Activated naive CD4-positive, alpha-beta T cell treated with anti-CD3 and anti-CD28 coated beads, Interleukin-2, amount 50 U/mL, for 24 hours (primary cell): ENCODE measurements at regions not wholly inside any gene's neighbourhood (a gene's known extent, or its start where the extent isn't known, plus 50 kb on each side); places are given as distances from the start of the nearest gene placed in this dataset.
"Not testable (repeated sequence)": the region's sequence is repeated elsewhere in the genome, so short reads cannot be mapped to it uniquely, and the experiment has no call there.

ENCODE experiments used
- H3K27ac Mint-ChIP-seq: one replicate; pipeline ENCODE4 v1.8.0; 2021; ENCODE audit warnings: mild to moderate bottlenecking, mixed read lengths
- H3K27me3 Mint-ChIP-seq: one replicate; pipeline ENCODE4 v1.8.0; 2021; ENCODE audit warnings: mixed read lengths
- H3K36me3 Mint-ChIP-seq: one replicate; pipeline ENCODE4 v1.8.0; 2021; ENCODE audit warnings: mixed read lengths
- H3K4me1 Mint-ChIP-seq: one replicate; pipeline ENCODE4 v1.8.0; 2021; ENCODE audit warnings: mixed read lengths
- H3K4me3 Mint-ChIP-seq: one replicate; pipeline ENCODE4 v1.8.0; 2021; ENCODE audit warnings: mild to moderate bottlenecking, mixed read lengths
- H3K9me3 Mint-ChIP-seq: one replicate; pipeline ENCODE4 v1.8.0; 2021; ENCODE audit warnings: mixed read lengths

DNA sequence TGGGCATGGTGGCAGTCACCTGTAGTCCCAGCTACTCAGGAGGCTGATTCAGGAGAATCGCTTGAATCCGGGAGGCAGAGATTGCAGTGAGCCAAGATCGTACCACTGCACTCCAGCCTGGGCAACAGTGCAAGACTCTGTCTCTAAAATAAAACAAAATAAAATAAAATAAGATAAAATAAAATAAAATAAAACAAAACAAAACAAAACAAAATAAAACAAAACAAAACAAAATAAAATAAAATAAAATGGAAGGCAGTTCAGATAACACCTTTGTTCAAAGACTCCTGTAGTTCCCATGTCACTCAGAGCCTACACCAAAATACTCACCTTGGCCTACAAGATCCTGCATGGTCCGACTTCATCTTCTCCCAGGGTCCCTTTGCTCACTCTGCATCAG is 61.3 kb downstream of the SYF2 start:
- H3K4me1 Mint-ChIP-seq, H3K4me3 Mint-ChIP-seq, H3K9me3 Mint-ChIP-seq, H3K27ac Mint-ChIP-seq, H3K36me3 Mint-ChIP-seq, H3K27me3 Mint-ChIP-seq: not testable (repeated sequence)

DNA sequence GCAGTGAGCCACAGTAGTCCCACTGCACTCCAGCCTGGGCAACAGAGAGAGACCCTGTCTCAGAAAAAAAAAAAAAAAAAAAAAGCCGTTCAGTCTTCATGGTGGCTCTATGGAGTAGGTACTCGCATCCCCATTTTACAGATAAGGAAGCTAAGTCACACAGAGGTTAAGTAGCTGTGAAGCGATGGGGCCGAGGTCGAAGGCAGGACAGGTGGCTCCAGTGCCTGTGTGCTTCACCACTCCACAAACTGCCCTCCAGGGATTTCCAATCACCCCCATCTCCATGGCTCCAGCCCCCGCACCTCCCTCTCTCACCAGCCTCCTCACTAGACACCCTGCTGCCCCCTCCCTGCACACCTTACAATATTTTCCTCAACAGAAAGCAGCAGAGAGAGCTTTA is 61.9 kb downstream of the SYF2 start:
- no peak overlapping the region for H3K27ac Mint-ChIP-seq
- no peaks in the 10 kb centered on the region for H3K27me3 Mint-ChIP-seq

DNA sequence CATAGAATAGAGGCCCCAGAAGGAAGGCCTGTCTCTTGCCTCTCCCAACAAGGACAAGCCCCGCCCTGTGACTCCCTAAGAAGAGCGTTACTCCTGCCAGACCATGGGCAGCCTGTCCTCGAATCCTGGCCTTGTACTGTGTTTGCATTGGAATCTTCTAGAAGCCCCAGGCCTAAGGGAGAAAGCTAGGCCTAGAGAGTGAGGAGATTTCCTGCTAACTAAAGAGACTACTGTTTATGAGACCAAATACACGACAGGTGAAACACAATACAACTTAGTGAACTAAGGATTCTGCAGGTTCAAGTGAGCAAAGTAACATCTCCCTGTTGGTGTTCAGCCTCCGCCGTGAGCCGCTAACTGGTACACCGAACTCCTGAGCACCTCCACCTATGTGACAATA is 62.7 kb downstream of the SYF2 start:
- H3K27ac Mint-ChIP-seq = no peak overlapping the region

More for the DNA sequence above, 61.9 kb downstream of the SYF2 start:
- no peaks in the 10 kb centered on the region for H3K9me3 Mint-ChIP-seq
- no peak overlapping the region for H3K4me3 Mint-ChIP-seq
- H3K36me3 Mint-ChIP-seq = no peaks in the 10 kb centered on the region
- peaks cover 3% of the 10 kb centered on the region for H3K4me1 Mint-ChIP-seq

DNA sequence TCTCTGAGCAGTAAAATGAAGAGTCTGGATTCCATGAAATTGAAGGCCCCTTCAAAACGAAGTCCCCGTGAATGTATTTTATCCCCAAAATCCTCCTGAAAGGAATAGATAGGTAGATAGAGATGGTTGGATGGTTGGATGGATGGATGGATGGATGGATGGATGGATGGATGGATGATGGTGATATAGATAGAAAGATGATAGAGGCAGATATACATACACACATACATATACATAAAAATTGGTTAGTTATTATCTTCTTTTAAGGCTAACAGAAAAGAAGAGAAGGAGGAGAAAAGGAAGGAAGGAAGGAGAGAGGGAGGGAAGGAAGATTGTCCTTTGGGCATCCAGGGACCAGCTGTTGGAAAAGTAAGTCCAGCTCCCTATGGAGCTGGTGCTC is 63.1 kb downstream of the SYF2 start:
- no peaks in the 10 kb centered on the region for H3K27me3 Mint-ChIP-seq
- peaks cover 3% of the 10 kb centered on the region for H3K4me1 Mint-ChIP-seq
- peaks cover 5% of the 10 kb centered on the region for H3K9me3 Mint-ChIP-seq
- no peaks in the 10 kb centered on the region for H3K36me3 Mint-ChIP-seq
- H3K27ac Mint-ChIP-seq = no peak overlapping the region
- no peak overlapping the region for H3K4me3 Mint-ChIP-seq

More for the DNA sequence above, 62.7 kb downstream of the SYF2 start:
- H3K36me3 Mint-ChIP-seq = no peaks in the 10 kb centered on the region
- H3K4me1 Mint-ChIP-seq = peaks cover 3% of the 10 kb centered on the region
- H3K9me3 Mint-ChIP-seq = peaks cover 4% of the 10 kb centered on the region
- no peaks in the 10 kb centered on the region for H3K27me3 Mint-ChIP-seq
- no peak overlapping the region for H3K4me3 Mint-ChIP-seq

DNA sequence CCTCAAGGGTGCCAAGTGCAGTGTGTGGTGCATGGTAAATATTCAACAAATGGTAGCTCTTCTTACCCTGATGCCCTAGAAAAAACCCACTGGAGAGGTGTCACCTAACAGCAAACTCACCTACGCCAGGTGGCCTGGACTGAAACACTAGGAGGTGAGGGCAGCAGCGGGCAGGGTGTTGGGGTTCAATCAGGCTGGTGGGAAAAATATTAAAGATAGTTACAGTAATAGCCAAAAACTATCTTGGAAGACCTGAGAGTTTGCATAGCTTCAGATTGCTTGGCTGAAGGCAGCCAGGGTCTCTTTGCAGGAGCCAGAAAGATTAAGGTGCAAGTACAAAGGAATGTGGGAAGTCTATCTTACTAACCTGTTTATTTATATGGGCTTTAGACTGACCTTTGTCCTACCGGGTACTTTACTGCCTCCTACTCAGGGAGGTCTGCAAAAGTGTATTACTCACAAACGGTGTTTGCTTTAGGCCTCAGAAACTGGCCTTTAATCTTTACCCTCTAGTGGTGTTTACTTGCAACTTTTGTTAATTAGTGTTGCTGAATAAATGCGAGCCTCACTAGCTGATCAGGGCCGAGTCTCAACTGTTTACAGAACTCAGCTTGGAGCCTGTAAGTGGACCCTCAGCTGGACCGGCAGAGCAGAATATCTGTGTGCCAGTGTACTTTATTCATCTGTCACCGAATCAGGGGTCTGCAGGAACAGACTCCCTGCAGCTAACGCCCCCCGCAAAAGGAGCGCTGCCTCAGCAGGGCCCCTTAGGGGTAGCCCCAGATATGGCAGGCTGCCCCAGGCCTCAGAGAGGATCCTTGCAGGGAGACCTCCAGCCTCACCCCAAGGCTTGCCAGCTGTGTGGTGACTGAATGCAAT is 63.9 kb downstream of the SYF2 start:
- H3K36me3 Mint-ChIP-seq = no peaks in the 10 kb centered on the region
- H3K9me3 Mint-ChIP-seq = peaks cover 5% of the 10 kb centered on the region
- no peak overlapping the region for H3K27ac Mint-ChIP-seq
- peaks cover 3% of the 10 kb centered on the region for H3K4me1 Mint-ChIP-seq
- no peaks in the 10 kb centered on the region for H3K27me3 Mint-ChIP-seq
- H3K4me3 Mint-ChIP-seq = no peak overlapping the region

DNA sequence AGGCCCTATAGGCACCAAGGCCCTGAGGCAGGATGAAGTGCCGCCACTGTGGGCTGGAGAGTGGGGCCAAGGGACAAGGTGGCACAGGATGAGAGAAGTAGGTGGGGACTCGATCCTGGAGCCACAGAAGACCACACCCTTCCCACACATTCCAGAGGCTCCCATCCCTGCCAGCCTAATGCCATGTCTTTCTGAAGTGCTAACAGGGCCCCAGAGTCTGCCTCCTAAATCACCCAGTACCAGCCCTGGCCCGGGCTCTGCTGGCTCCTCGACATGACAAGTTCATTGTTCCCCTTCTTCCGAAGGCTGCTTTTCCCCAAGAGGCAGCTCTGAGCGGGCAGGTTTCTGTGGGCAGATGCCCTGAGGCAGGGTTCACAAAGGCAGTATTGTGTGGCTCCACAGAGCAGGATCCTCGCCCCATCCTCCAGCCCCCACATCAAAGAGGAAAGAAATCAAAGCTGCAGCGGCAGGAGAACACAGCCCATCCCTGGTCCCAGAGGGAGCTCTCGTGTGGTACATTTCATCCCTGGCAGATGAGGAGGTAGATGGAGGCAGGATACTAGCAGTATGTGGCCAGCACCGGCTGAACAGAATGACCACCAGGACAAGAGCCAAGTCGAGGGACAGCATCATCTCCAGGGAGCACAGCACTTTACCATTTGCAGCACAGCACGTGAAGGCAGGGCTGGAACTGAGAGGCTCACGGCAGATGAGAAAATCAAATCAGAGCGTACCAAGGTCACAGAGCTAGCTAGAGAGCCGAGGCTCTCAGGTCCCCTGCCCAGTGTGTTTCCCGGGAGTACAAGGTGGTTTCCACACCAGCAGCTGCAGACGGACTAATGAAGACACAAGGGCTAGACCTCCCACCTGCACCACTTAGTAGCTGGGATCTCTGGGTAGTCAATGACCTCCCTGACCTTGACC is 64.8 kb downstream of the SYF2 start:
- peaks cover 5% of the 10 kb centered on the region for H3K9me3 Mint-ChIP-seq
- no peaks in the 10 kb centered on the region for H3K27me3 Mint-ChIP-seq
- H3K36me3 Mint-ChIP-seq = no peaks in the 10 kb centered on the region
- H3K4me3 Mint-ChIP-seq = no peak overlapping the region
- peaks cover 3% of the 10 kb centered on the region for H3K4me1 Mint-ChIP-seq
- H3K27ac Mint-ChIP-seq = no peak overlapping the region

DNA sequence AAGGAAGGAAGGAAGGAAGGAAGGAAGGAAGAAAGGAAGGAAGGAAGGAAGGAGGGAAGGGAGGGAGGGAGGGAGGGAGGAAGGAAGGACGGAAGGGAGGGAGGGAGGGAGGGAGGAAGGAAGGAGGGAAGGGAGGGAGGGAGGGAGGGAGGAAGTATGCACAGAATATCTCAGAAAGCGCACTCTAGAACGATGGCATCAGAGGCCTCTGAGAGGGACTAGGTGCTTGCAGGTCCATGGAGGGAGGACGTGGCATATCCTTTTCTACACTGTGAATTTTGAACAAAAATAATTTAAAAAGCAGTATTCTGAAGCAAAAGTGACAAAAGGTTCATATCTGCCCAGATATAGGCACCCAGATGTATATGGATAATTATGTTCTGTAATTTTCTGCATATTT is 65.5 kb downstream of the SYF2 start:
- Mint-ChIP-seq H3K4me1 (peaks cover 3% of the 10 kb centered on the region), H3K27me3 (no peaks in the 10 kb centered on the region), H3K36me3 (no peaks in the 10 kb centered on the region), H3K4me3 (no peak overlapping the region), H3K27ac (no peak overlapping the region), H3K9me3 (peaks cover 5% of the 10 kb centered on the region)

DNA sequence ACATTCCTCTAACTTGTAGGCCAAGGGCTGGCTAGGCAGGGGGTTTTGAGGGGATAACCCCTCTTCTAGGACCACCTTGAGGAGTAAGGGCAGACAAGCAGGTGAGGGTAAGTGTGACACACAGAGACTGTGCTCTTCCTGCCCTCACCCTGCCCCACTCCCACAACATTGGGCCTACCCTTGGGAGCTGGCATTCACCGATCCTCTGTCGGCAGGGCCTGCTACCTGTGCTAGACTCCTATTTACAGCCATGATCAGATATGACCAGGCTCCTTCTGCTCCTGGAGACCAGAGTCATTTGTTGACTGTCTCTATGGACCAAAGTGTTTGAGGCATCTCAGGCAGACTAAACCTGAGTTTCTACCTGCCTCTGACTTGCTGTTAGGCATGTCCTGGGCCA is 68.3 kb downstream of the SYF2 start:
- H3K36me3 Mint-ChIP-seq = no peaks in the 10 kb centered on the region
- H3K9me3 Mint-ChIP-seq = peaks cover 5% of the 10 kb centered on the region
- H3K27me3 Mint-ChIP-seq = no peaks in the 10 kb centered on the region
- H3K27ac Mint-ChIP-seq = no peak overlapping the region
- H3K4me3 Mint-ChIP-seq = no peak overlapping the region
- peaks cover 3% of the 10 kb centered on the region for H3K4me1 Mint-ChIP-seq

DNA sequence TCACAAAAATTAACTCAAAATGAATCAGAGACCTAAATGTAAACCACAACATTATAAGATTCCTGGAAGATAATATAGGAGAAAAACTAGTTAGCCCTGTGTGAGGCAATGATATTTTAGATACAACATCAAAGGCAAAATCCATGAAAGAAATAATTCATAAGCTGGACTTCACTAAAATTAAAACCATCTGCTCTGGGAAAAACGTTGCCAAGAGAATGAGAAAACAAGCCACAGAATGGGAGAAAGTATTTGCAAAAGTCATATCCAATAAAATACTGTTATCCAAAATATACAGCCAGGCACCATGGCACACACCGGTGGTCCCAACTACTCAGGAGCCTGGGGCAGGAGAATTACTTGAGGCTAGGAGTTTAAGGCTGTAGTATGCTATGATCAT is 70.3 kb downstream of the SYF2 start:
- Mint-ChIP-seq H3K9me3 (peaks cover 5% of the 10 kb centered on the region), H3K4me1 (no peaks in the 10 kb centered on the region), H3K4me3 (no peak overlapping the region), H3K36me3 (no peaks in the 10 kb centered on the region), H3K27me3 (no peaks in the 10 kb centered on the region), H3K27ac (no peak overlapping the region)

DNA sequence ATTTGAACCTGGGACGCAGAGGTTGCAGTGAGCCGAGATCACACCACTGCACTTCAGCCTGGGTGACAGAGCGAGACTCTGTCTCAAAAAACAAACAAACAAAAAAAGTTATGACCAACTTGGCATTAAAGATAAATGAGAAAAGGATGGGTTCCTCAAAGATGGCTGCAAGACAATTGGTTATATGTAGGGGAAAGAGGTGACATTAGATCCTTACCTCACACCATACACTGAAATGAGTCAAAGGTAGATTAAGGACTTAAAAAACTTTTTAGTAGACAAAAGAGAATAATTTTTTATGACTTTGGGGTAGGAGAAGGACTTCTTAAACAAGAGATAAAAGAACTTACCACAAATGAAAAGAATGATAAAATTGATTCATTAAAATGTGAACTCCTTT is 74.5 kb downstream of the SYF2 start:
- Mint-ChIP-seq H3K4me1 (no peaks in the 10 kb centered on the region), H3K36me3 (peaks cover 2% of the 10 kb centered on the region), H3K9me3 (peaks cover 6% of the 10 kb centered on the region), H3K27me3 (peaks cover 2% of the 10 kb centered on the region), H3K27ac (no peak overlapping the region), H3K4me3 (no peak overlapping the region)

DNA sequence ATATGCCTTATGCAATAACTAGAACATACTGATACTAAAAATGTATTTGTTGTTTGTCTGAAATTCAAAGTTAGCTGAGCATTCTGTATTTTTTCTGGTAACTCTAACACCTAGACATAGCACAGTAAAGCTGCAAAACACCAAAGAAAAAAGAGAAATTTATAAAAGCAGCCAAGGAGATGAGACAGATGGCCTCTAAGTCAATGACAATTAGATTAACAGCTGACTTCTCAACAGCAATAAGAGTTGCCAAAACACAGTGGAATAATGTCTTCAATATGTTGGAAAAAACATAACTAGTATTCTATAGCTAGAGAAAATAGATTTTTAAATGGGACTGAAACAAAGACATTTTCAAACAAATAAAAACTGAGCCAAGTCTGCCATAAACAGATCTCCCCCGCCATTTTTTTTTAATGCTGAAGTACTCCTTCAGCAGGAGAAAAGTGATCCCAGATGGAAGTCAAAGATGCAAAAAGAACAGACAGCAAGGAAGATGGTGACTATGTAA is 81.3 kb downstream of the SYF2 start:
- Mint-ChIP-seq H3K4me3 (no peak overlapping the region), H3K9me3 (peaks cover 6% of the 10 kb centered on the region), H3K27me3 (peaks cover 8% of the 10 kb centered on the region), H3K4me1 (peaks cover 6% of the 10 kb centered on the region), H3K27ac (no peak overlapping the region), H3K36me3 (peaks cover 4% of the 10 kb centered on the region)

DNA sequence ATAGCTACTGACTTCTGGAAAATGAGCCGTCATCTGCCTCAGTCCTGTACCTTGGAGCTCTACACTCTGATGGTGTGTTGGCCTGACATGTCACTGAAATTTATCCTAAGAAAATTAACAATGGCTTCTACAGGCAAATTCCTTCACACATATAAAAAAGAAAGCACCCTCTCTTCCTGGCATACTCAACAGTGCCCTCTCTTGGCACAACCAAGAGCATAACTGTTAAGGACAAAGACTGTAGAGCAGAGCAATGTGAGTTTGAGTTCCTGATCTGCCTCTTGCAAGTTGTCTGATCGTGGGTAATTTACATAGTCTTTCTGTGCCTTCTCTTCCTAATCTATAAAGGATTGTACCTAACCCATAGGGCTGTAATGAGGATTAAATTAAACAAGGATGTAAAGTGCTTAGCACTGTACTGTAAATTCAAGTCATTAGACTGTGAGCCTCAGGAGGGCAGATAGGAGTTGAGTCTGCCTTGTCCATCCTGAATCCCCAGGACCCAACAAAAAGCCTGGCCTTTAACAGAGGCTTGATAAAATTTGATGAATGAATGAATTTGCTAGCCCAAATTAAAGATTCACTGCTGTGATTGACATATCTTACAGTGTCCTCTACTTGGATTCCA is 83.5 kb downstream of the SYF2 start:
- no peak overlapping the region for H3K27ac Mint-ChIP-seq
- peaks cover 6% of the 10 kb centered on the region for H3K4me1 Mint-ChIP-seq
- peaks cover 6% of the 10 kb centered on the region for H3K27me3 Mint-ChIP-seq
- H3K9me3 Mint-ChIP-seq = no peaks in the 10 kb centered on the region
- H3K4me3 Mint-ChIP-seq = no peak overlapping the region
- peaks cover 2% of the 10 kb centered on the region for H3K36me3 Mint-ChIP-seq

DNA sequence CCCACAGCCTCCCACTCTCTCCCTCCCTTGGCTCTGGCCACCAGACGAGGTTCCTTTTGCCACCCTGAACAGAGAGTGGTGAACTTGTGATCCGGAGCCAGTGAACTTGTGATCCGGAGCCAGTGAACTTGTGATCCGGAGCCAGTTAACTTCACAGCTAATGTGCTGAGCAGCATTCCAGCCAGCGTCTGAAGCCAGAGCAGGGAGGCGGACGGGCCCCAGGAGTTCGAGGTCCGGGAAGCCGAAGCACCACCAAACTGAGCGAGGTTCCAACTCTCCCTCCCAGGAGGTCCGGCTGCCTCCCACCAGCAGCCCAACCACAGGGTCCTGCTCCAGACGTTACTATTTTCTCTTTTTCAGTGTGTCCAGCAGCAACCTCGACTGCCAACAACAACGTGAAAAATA is 85.8 kb downstream of the SYF2 start:
- Mint-ChIP-seq H3K36me3 (peaks cover 2% of the 10 kb centered on the region), H3K4me1 (peaks cover 6% of the 10 kb centered on the region)

DNA sequence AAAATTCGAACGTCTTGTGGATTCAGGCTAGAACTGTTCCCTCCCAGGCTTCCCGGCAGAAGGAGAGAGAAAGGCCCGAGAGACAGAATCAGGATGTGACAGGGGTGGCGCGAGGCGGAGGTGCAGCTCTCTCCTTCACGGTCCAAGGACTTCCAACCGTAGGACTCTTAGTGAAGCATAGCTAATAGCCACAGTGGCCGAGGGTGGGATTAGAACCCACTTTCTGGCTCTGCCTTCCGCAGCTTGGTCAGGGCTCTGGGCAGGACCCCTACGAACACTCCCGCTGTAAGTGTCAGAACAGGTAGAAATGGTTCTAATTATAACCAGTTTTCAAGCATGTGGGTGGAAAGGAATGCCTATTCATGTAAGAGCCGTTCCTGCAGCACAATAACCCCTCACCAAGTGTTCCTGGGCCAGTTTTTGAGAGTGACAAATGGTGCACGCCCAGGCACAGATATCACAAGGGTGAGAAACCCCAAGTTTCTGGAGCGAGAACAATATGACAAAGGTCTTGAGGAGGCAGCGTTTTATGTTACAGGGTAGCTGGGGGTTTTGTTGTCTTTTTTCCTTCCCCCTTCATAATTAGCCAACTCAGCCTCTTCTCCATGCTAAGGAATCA is 86.4 kb downstream of the SYF2 start:
- H3K4me3 Mint-ChIP-seq = no peak overlapping the region
- no peak overlapping the region for H3K27ac Mint-ChIP-seq
- peaks cover 7% of the 10 kb centered on the region for H3K27me3 Mint-ChIP-seq
- no peaks in the 10 kb centered on the region for H3K9me3 Mint-ChIP-seq
- H3K4me1 Mint-ChIP-seq = peaks cover 6% of the 10 kb centered on the region
- peaks cover 2% of the 10 kb centered on the region for H3K36me3 Mint-ChIP-seq

More for the DNA sequence above, 85.8 kb downstream of the SYF2 start:
- H3K27ac Mint-ChIP-seq = no peak overlapping the region
- H3K4me3 Mint-ChIP-seq = no peak overlapping the region
- peaks cover 7% of the 10 kb centered on the region for H3K27me3 Mint-ChIP-seq
- no peaks in the 10 kb centered on the region for H3K9me3 Mint-ChIP-seq
